ENCODE measurements at regions not wholly inside any gene's neighbourhood (a gene's known extent, or its start where the extent isn't known, plus 50 kb on each side); places are given as distances from the start of the nearest gene placed in this dataset.
"Not testable (repeated sequence)": the region's sequence is repeated elsewhere in the genome, so short reads cannot be mapped to it uniquely, and the experiment has no call there.

GRCh38 chr2:39989888-39990287, 210.8 kb upstream of the THUMPD2 start:
- Mint-ChIP-seq H3K27me3 (ENCODE audit: low read depth in 3 of 3) (no peaks in the 10 kb centered on the region), H3K27ac (no peak overlapping the region), H3K4me1 (no peaks in the 10 kb centered on the region), H3K36me3 (no peaks in the 10 kb centered on the region), H3K4me3 (no peak overlapping the region), H3K9me3 (peaks cover 0 to 9% (median 2%) of the 10 kb centered on the region in 6 donors)
- no peak for DNase-seq

GRCh38 chr2:39981883-39982311, 202.8 kb upstream of the THUMPD2 start:
- Mint-ChIP-seq H3K4me3 (no peak overlapping the region), H3K36me3 (no peaks in the 10 kb centered on the region), H3K4me1 (no peaks in the 10 kb centered on the region), H3K27ac (no peak overlapping the region), H3K9me3 (peaks cover 0 to 5% (median 0%) of the 10 kb centered on the region in 6 donors), H3K27me3 (ENCODE audit: low read depth in 3 of 3) (peaks cover 0 to 1% (median 0%) of the 10 kb centered on the region in 3 donors)
- DNase-seq: no peak

GRCh38 chr2:39975476-39976020, 196.5 kb upstream of the THUMPD2 start:
- no peak for DNase-seq
- H3K27me3 Mint-ChIP-seq (ENCODE audit: low read depth in 3 of 3): peaks cover 0 to 2% (median 1%) of the 10 kb centered on the region in 3 donors
- H3K27ac Mint-ChIP-seq: no peak overlapping the region
- peaks cover 0 to 10% (median 1%) of the 10 kb centered on the region in 6 donors for H3K9me3 Mint-ChIP-seq
- no peaks in the 10 kb centered on the region for H3K36me3 Mint-ChIP-seq
- no peak overlapping the region for H3K4me3 Mint-ChIP-seq
- no peaks in the 10 kb centered on the region for H3K4me1 Mint-ChIP-seq

GRCh38 chr2:39968037-39968436, 189.0 kb upstream of the THUMPD2 start:
- DNase-seq: no peak
- no peaks in the 10 kb centered on the region for H3K4me1 Mint-ChIP-seq
- H3K27ac Mint-ChIP-seq: no peak overlapping the region
- no peaks in the 10 kb centered on the region for H3K36me3 Mint-ChIP-seq
- H3K9me3 Mint-ChIP-seq: peaks cover 0 to 8% (median under 1%) of the 10 kb centered on the region in 6 donors
- no peak overlapping the region for H3K4me3 Mint-ChIP-seq
- H3K27me3 Mint-ChIP-seq (ENCODE audit: low read depth in 3 of 3): peaks cover 0 to 4% (median 0%) of the 10 kb centered on the region in 3 donors

- H3K27ac Mint-ChIP-seq; H3K36me3 Mint-ChIP-seq; DNase-seq; H3K4me3 Mint-ChIP-seq; H3K27me3 Mint-ChIP-seq (ENCODE audit: low read depth in 3 of 3); H3K4me1 Mint-ChIP-seq; H3K9me3 Mint-ChIP-seq: not testable (repeated sequence)
These were observed 181.6 kb upstream of the THUMPD2 start for GRCh38 chr2:39960681-39961080.

GRCh38 chr2:39954346-39954745, 175.3 kb upstream of the THUMPD2 start:
- H3K27ac Mint-ChIP-seq: no peak overlapping the region
- no peaks in the 10 kb centered on the region for H3K9me3 Mint-ChIP-seq

GRCh38 chr2:39949131-39949530, 170.1 kb upstream of the THUMPD2 start:
- DNase-seq: no peak
- H3K4me3 Mint-ChIP-seq: no peak overlapping the region
- H3K4me1 Mint-ChIP-seq: no peaks in the 10 kb centered on the region
- H3K27ac Mint-ChIP-seq: no peak overlapping the region
- peaks cover 0 to 2% (median 1%) of the 10 kb centered on the region in 3 donors for H3K27me3 Mint-ChIP-seq (ENCODE audit: low read depth in 3 of 3)
- peaks cover 0 to 3% (median 0%) of the 10 kb centered on the region in 6 donors for H3K9me3 Mint-ChIP-seq
- H3K36me3 Mint-ChIP-seq: no peaks in the 10 kb centered on the region

More at GRCh38 chr2:39954346-39954745, 175.3 kb upstream of the THUMPD2 start:
- Mint-ChIP-seq H3K4me1 (no peaks in the 10 kb centered on the region), H3K27me3 (ENCODE audit: low read depth in 3 of 3) (peaks cover 0 to 1% (median 0%) of the 10 kb centered on the region in 3 donors), H3K36me3 (no peaks in the 10 kb centered on the region), H3K4me3 (no peak overlapping the region)
- no peak for DNase-seq

GRCh38 chr2:39948016-39948719, 169.1 kb upstream of the THUMPD2 start:
- peaks cover 0 to 2% (median 1%) of the 10 kb centered on the region in 3 donors for H3K27me3 Mint-ChIP-seq (ENCODE audit: low read depth in 3 of 3)
- no peak overlapping the region for H3K4me3 Mint-ChIP-seq
- H3K9me3 Mint-ChIP-seq: peaks cover 0 to 3% (median 0%) of the 10 kb centered on the region in 6 donors
- no peaks in the 10 kb centered on the region for H3K4me1 Mint-ChIP-seq
- no peak for DNase-seq
- no peak overlapping the region for H3K27ac Mint-ChIP-seq
- H3K36me3 Mint-ChIP-seq: no peaks in the 10 kb centered on the region

- Mint-ChIP-seq H3K36me3 (no peaks in the 10 kb centered on the region), H3K9me3 (peaks cover 0 to 3% (median 0%) of the 10 kb centered on the region in 6 donors), H3K27me3 (ENCODE audit: low read depth in 3 of 3) (peaks cover 0 to 2% (median 1%) of the 10 kb centered on the region in 3 donors), H3K4me3 (no peak overlapping the region), H3K4me1 (no peaks in the 10 kb centered on the region), H3K27ac (no peak overlapping the region)
- DNase-seq: no peak
These were observed 168.4 kb upstream of the THUMPD2 start for GRCh38 chr2:39947294-39948015.

- Mint-ChIP-seq H3K27ac (no peak overlapping the region), H3K4me1 (no peaks in the 10 kb centered on the region), H3K36me3 (no peaks in the 10 kb centered on the region), H3K9me3 (peaks cover 0 to 1% (median 0%) of the 10 kb centered on the region in 6 donors), H3K4me3 (no peak overlapping the region), H3K27me3 (ENCODE audit: low read depth in 3 of 3) (peaks cover 1 to 2% (median 1%) of the 10 kb centered on the region in 3 donors)
- DNase-seq: no peak
These were observed 163.9 kb upstream of the THUMPD2 start for GRCh38 chr2:39942950-39943349.

GRCh38 chr2:39938035-39938835, 159.2 kb upstream of the THUMPD2 start:
- peaks cover 0 to 2% (median 1%) of the 10 kb centered on the region in 3 donors for H3K27me3 Mint-ChIP-seq (ENCODE audit: low read depth in 3 of 3)
- no peaks in the 10 kb centered on the region for H3K4me1 Mint-ChIP-seq
- no peak for DNase-seq
- no peak overlapping the region for H3K27ac Mint-ChIP-seq
- no peak overlapping the region for H3K4me3 Mint-ChIP-seq
- H3K9me3 Mint-ChIP-seq: peaks cover 0 to 1% (median 0%) of the 10 kb centered on the region in 6 donors
- no peaks in the 10 kb centered on the region for H3K36me3 Mint-ChIP-seq

- Mint-ChIP-seq H3K27ac (no peak overlapping the region), H3K9me3 (peaks cover 0 to 1% (median 0%) of the 10 kb centered on the region in 6 donors)
- no peak for DNase-seq
These were observed 158.6 kb upstream of the THUMPD2 start for GRCh38 chr2:39937621-39938020.

GRCh38 chr2:39934851-39935250, 155.8 kb upstream of the THUMPD2 start:
- H3K9me3 Mint-ChIP-seq: no peaks in the 10 kb centered on the region
- no peaks in the 10 kb centered on the region for H3K4me1 Mint-ChIP-seq
- H3K36me3 Mint-ChIP-seq: no peaks in the 10 kb centered on the region
- no peak for DNase-seq
- H3K27ac Mint-ChIP-seq: no peak overlapping the region
- peaks cover 0 to 2% (median 0%) of the 10 kb centered on the region in 3 donors for H3K27me3 Mint-ChIP-seq (ENCODE audit: low read depth in 3 of 3)
- no peak overlapping the region for H3K4me3 Mint-ChIP-seq

More at GRCh38 chr2:39937621-39938020, 158.6 kb upstream of the THUMPD2 start:
- Mint-ChIP-seq H3K4me3 (no peak overlapping the region), H3K4me1 (no peaks in the 10 kb centered on the region), H3K36me3 (no peaks in the 10 kb centered on the region), H3K27me3 (ENCODE audit: low read depth in 3 of 3) (peaks cover 0 to 2% (median 1%) of the 10 kb centered on the region in 3 donors)

Data from immature natural killer cell (primary cell).